ENCODE measurements at regions not wholly inside any gene's neighbourhood (a gene's known extent, or its start where the extent isn't known, plus 50 kb on each side); places are given as distances from the start of the nearest gene placed in this dataset.

DNA sequence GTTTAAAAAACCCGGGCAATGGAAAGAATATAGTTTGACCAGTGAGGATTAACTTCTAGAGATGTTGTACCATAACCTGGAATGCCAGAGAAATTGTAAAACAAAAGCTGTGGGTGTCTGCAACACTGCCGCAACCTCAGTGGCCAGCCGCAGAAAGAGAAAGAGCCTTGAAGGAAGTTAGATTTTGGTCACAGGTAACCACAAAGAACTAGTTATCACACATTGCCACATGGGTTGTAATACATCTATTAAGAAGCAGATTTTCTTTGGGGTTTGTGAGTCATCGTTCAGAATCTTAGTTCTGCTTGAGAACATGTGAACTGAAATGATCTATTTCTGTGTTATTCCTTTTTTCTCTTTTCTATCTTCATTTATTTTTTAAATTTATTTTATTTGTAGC, 222.9 kb upstream of the AGAP1 start:
- no peaks in the 10 kb centered on the region for H3K36me3 ChIP-seq (ENCODE audit: control insufficient read depth in 2 of 2, extremely low read depth in 1 of 2, insufficient read depth in 2 of 2, low read length in 2 of 2)
- no peak overlapping the region for H2AFZ ChIP-seq (ENCODE audit: low read depth, low read length)
- no peak overlapping the region for H3K27ac ChIP-seq (ENCODE audit: insufficient read depth, low read depth, low read length)
- intact Hi-C loops (cut with micrococcal nuclease) = loop anchor here (10.0 kb wide), 1 partner anchor 404 kb away; no protein-coding TSS in a partner anchor
- DNase-seq (ENCODE audit: low read depth, low spot score) = no peak
- no peaks in the 10 kb centered on the region for H3K79me2 ChIP-seq (ENCODE audit: control insufficient read depth, insufficient read depth, low read length)
- H3K27me3 ChIP-seq (ENCODE audit: control insufficient read depth in 2 of 2, insufficient read depth in 2 of 2, low read length in 2 of 2) = no peaks in the 10 kb centered on the region
- H4K20me1 ChIP-seq (replicated peaks; ENCODE audit: control insufficient read depth, extremely low read depth, insufficient read depth, low read length) = no peaks in the 10 kb centered on the region
- POLR2A ChIA-PET = no interaction called here
- H3K9ac ChIP-seq (replicated peaks; ENCODE audit: extremely low read depth, insufficient read depth, low read length) = no peak overlapping the region
- no peak overlapping the region for H3K4me3 ChIP-seq (replicated peaks in 1 of 3; ENCODE audit: insufficient read depth in 1 of 3, low read depth in 1 of 3, low read length in 3 of 3)
- H3K4me1 ChIP-seq (ENCODE audit: control insufficient read depth, extremely low read depth, insufficient read depth, low read length) = peaks cover 22% of the 10 kb centered on the region
- dilution Hi-C loops (cut with MboI; ENCODE audit: extremely low pct_ligation_motif_present, low sequenced_read_pairs) = no loop called here
- CTCF ChIA-PET = interaction anchor here (1.1 kb wide), 1 partner anchor 9 kb away, joined by 3 read pairs; no protein-coding TSS in a partner anchor
- H3K4me2 ChIP-seq (ENCODE audit: insufficient read depth, low read length) = no peak overlapping the region
- no peak for FAIRE-seq
- BruUV-seq (replicated peaks) = no TSS peak
- H3K9me3 ChIP-seq (replicated peaks; ENCODE audit: control insufficient read depth, insufficient read depth, low read length) = no peaks in the 10 kb centered on the region
- no peaks in the 10 kb centered on the region for H3K9me1 ChIP-seq (replicated peaks; ENCODE audit: control insufficient read depth, extremely low read depth, insufficient read depth, low read length)
- TF ChIP-seq, protein P1, sequence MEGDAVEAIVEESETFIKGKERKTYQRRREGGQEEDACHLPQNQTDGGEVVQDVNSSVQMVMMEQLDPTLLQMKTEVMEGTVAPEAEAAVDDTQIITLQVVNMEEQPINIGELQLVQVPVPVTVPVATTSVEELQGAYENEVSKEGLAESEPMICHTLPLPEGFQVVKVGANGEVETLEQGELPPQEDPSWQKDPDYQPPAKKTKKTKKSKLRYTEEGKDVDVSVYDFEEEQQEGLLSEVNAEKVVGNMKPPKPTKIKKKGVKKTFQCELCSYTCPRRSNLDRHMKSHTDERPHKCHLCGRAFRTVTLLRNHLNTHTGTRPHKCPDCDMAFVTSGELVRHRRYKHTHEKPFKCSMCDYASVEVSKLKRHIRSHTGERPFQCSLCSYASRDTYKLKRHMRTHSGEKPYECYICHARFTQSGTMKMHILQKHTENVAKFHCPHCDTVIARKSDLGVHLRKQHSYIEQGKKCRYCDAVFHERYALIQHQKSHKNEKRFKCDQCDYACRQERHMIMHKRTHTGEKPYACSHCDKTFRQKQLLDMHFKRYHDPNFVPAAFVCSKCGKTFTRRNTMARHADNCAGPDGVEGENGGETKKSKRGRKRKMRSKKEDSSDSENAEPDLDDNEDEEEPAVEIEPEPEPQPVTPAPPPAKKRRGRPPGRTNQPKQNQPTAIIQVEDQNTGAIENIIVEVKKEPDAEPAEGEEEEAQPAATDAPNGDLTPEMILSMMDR (IDR thresholded peaks at IDR 0.05; ENCODE audit: extremely low read depth in 1 of 2, insufficient read depth in 1 of 2, low read depth in 1 of 2, low read length in 2 of 2) = no peak
- TF ChIP-seq POLR2AphosphoS5 (IDR thresholded peaks at IDR 0.05; ENCODE audit: insufficient read depth, low read depth, low read length) = no peak
- TF ChIP-seq, protein P2, sequence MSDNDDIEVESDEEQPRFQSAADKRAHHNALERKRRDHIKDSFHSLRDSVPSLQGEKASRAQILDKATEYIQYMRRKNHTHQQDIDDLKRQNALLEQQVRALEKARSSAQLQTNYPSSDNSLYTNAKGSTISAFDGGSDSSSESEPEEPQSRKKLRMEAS (IDR thresholded peaks at IDR 0.05; ENCODE audit: insufficient read depth, insufficient read length) = no peak
- TF ChIP-seq MYC (IDR thresholded peaks at IDR 0.05; ENCODE audit: low read depth, low read length) = no peak
- no peak for TF ChIP-seq GATA2 (IDR thresholded peaks at IDR 0.05; ENCODE audit: insufficient read depth, insufficient read length, low read depth, low read length)
- no peak for TF ChIP-seq EZH2 (IDR thresholded peaks at IDR 0.05; ENCODE audit: borderline replicate concordance, low read depth, low read length, severe bottlenecking)
- no peak for TF ChIP-seq POLR2A (IDR thresholded peaks at IDR 0.05; ENCODE audit: low read depth, low read length)
- no peak for TF ChIP-seq JUN (IDR thresholded peaks at IDR 0.05; ENCODE audit: borderline replicate concordance, insufficient read depth, insufficient read length, low read depth)
- no peak for TF ChIP-seq FOS (IDR thresholded peaks at IDR 0.05; ENCODE audit: borderline replicate concordance, insufficient read depth, low read length)
